AG09309 (cell line): ENCODE measurements at regions not wholly inside any gene's neighbourhood (a gene's known extent, or its start where the extent isn't known, plus 50 kb on each side); places are given as distances from the start of the nearest gene placed in this dataset.

Source experiments
- DNase-seq: peaks from one replicate; pipeline ENCODE4 v3.0.0-alpha.2; 2010; ENCODE audit warnings: low read depth
- H3K4me3 ChIP-seq: 2 replicates; pipeline ENCODE4 v1.5.1; 2011; ENCODE audit warnings: mild to moderate bottlenecking, low read depth, low read length, moderate library complexity; ENCODE audit not compliant: control insufficient read depth
- TF ChIP-seq, protein P1 (sequence below): IDR thresholded peaks from 2 replicates; pipeline ENCODE4 v1.5.1; 2011; ENCODE audit warnings: mild to moderate bottlenecking, low read depth, low read length, inconsistent platforms; ENCODE audit not compliant: insufficient read depth, control insufficient read depth; ENCODE audit errors: missing control alignments

DNA sequence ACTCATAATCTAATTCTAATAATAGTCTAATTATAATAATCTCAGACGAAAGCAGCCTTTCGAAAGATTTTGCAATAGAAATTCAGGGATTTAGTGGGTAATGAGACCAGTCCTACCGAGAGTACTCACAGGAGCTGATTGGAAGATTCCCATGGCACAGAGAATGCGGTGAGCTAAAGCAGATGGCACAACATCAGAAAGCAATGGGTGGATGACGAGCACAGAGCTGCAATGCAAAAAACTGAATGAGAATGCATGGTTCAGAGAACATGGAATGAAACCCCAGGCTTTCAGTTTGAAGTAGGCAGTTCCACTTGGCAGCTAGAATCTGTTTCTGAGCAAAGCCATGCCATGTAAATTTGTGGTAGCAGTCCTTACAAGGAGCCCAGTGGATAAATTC lies 78.2 kb upstream of the SPINK5 start:
- DNase-seq: no peak
- TF ChIP-seq, protein P1, sequence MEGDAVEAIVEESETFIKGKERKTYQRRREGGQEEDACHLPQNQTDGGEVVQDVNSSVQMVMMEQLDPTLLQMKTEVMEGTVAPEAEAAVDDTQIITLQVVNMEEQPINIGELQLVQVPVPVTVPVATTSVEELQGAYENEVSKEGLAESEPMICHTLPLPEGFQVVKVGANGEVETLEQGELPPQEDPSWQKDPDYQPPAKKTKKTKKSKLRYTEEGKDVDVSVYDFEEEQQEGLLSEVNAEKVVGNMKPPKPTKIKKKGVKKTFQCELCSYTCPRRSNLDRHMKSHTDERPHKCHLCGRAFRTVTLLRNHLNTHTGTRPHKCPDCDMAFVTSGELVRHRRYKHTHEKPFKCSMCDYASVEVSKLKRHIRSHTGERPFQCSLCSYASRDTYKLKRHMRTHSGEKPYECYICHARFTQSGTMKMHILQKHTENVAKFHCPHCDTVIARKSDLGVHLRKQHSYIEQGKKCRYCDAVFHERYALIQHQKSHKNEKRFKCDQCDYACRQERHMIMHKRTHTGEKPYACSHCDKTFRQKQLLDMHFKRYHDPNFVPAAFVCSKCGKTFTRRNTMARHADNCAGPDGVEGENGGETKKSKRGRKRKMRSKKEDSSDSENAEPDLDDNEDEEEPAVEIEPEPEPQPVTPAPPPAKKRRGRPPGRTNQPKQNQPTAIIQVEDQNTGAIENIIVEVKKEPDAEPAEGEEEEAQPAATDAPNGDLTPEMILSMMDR: no peak
- H3K4me3 ChIP-seq: no peak overlapping the region

DNA sequence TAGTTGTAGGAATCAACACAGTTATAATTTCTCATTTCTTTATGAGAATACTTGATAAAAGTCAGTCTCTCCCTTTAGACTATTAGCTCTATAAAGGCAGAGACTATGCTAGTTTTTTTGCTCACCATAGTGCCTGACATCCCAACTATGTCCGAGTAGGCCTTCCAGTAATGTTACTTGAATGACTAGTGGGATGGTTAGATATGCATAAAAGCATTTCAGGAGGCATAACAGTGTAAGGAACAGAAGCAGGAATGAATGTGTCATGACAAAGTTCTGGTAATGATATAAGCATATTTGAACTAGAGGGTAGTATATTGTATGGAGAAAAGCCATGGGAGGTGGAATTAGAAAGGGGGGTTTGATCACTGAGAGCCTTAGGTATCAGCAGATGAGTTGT lies 77.4 kb upstream of the C5orf46 start:
- no peak overlapping the region for H3K4me3 ChIP-seq
- TF ChIP-seq, protein P1: no peak
- DNase-seq: no peak

DNA sequence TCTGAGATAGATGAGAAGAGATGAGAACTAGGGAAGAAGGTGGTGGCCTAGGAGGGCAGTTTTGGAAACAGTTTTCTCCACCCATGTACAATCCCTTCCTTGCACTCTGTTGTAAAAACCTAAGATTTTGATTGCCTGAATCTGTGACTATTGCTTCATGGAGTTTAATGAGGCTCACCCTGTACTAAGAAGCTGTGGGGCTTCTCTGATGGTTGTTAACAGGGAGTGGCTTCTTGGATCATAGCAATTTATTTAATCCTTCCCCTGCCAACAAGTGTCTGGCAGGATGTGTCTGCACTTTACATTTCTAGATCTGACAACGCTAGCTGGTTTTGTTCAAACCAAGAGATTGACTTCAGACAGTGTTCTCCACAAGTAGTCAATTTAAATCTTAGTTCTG lies 74.7 kb upstream of the C5orf46 start:
- TF ChIP-seq, protein P1: no peak
- H3K4me3 ChIP-seq: no peak overlapping the region

DNA sequence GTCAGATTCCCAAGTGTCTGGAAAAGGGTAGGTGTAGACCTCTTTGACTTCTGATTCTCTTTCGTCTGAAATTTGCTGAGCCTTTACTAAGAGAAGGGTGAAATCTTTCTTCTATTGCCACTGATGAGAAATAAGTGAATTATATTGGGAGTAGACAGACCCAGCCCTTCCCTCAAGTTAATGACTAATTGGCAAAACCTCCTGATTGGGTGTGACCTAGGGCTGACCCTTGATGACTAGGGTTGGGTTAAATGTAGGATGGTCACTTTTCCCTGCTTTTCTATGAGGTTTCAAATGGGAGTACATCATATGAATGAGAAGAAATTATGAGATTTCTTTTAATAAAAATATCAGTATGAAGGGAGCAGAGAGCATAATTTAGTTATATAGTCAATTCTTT lies 73.4 kb upstream of the C5orf46 start:
- TF ChIP-seq, protein P1: no peak
- no peak overlapping the region for H3K4me3 ChIP-seq
- DNase-seq: no peak

More for the DNA sequence above, 74.7 kb upstream of the C5orf46 start:
- no peak for DNase-seq

DNA sequence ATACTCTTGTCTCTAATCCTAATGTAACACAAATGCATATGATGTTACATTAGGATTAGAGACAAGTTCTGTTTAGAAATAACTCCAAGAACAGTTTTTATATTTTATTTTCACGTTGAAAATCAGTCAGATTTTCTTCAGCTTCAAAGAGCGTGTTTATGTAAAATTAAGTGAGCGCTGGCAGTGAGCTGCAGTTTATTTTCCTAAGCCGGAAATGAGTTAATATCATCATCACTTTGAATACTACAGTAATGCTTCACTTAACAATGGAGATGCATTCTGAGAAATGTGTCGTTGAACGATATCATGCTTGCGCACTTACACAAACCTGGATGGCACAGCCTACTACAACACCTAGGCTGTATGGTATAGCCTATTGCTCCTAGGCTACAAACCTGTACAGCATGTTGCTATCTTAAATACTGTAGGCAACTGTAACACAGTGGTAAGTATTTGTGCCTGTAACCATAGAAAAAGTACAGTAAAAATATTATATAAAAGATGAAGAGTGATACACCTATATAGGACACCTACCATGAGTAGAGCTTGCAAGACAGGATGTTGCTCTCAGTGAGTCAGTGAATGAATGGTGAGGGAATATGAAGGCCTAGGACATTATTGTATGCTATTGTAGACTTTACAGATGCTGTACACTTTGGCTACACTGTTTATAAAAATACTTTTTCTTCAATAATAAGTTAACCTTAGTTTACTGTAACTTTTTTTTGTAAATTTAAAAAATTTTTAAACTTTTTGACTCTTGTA lies 65.9 kb upstream of the C5orf46 start:
- TF ChIP-seq, protein P1: no peak
- H3K4me3 ChIP-seq: no peak overlapping the region
- no peak for DNase-seq

DNA sequence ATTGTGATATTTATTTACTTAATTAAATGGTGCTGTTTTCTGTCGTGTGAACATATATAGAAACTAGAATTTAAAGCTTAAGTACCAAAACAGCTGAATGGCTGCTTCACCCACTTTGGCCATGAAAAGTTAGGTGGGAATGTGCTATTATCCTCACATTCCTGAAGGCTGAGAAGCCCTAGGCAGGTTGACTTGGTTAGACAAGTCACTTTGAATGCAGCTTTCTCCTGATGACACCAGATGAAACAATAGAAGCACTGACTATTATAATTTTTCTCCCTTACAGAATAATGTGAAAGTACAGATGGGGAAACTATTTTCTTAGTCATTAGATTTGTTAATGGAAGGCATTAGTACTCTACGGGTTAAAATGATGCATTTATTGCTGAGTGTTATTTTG lies 65.1 kb upstream of the C5orf46 start:
- H3K4me3 ChIP-seq: no peak overlapping the region
- TF ChIP-seq, protein P1: no peak
- DNase-seq: no peak
